GM10248 (cell line): ENCODE measurements at regions not wholly inside any gene's neighbourhood (a gene's known extent, or its start where the extent isn't known, plus 50 kb on each side); places are given as distances from the start of the nearest gene placed in this dataset.

Source experiments
- CTCF ChIA-PET: fragments of 300-600 bp; sonication (Branson Sonifier 250); formaldehyde crosslinking; extraction: SDS; loops from one replicate; lab custom pipeline; 2021; ENCODE audit warnings: antibody characterized with exemption; lab: Yijun Ruan, JAX
- POLR2A ChIA-PET: fragments of 350-650 bp; sonication (Branson Sonifier 250); formaldehyde crosslinking; extraction: SDS; loops from one replicate; lab custom pipeline; 2020; ENCODE audit warnings: antibody characterized with exemption; lab: Yijun Ruan, JAX
- DNase-seq: peaks from one replicate; pipeline ENCODE4 v3.0.0; 2012; ENCODE audit errors: extremely low spot score
- TF ChIP-seq, protein P1 (sequence below): IDR thresholded peaks from 2 replicates; pipeline ENCODE4 v1.5.1; 2012; ENCODE audit warnings: mild to moderate bottlenecking, low read depth; ENCODE audit errors: extremely low read depth, missing control alignments, control extremely low read depth

DNA sequence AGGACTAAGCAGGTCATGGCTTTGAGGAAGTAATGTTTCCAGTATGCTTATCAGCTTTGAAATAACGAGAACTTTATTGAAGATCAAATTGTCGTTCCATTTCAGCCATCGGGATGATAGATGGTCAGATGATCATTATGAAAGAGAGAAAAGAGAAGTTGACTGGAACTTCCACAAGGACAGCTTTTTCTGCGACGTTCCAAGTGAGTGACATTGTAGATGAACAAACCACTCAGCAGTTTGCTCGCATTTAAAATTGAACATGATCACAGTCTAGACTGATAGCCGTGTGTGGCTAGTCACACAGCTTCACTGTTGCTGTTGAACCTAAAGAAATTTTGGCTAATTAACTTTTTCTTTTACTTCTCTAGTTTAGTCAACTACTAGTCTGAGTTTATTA lies 151.1 kb downstream of the TLR5 start:
- DNase-seq, result no peak
- ChIA-PET CTCF (no interaction called here), POLR2A (no interaction called here)
- TF ChIP-seq, protein P1, sequence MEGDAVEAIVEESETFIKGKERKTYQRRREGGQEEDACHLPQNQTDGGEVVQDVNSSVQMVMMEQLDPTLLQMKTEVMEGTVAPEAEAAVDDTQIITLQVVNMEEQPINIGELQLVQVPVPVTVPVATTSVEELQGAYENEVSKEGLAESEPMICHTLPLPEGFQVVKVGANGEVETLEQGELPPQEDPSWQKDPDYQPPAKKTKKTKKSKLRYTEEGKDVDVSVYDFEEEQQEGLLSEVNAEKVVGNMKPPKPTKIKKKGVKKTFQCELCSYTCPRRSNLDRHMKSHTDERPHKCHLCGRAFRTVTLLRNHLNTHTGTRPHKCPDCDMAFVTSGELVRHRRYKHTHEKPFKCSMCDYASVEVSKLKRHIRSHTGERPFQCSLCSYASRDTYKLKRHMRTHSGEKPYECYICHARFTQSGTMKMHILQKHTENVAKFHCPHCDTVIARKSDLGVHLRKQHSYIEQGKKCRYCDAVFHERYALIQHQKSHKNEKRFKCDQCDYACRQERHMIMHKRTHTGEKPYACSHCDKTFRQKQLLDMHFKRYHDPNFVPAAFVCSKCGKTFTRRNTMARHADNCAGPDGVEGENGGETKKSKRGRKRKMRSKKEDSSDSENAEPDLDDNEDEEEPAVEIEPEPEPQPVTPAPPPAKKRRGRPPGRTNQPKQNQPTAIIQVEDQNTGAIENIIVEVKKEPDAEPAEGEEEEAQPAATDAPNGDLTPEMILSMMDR, result no peak

DNA sequence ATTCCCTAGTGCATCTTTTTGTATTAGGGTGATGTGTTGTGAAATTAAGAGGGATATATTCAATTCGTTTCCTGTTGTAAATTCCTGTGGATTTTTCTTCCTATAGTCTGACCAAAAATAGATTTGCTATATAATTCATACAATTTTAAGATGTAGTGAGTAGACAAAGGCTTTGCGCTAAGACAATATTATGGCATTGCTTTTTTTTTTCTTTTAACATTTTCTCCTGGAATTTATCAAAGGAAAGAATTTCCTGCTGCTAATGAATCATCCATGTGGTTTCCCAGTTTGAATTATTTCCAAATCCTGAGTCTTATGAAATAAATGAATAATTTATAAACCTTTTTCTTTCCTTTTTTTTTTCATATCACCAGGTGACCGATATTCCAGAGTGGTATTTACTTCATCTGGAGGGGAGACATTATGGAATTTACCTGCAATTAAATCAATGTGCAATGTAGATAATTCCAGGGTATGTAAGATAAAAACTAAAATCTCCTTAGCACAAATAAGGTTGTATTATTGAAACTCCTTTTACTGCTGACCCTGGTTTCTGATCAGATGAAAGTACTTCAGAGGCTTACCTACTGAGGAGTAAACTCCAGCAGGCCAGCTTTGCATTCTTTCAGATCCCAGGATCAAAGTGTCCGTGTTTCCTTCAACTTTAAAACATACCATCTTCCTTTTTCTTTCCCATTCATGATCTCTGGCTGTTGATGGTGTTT lies 148.4 kb downstream of the TLR5 start:
- DNase-seq, result no peak
- POLR2A ChIA-PET, result no interaction called here
- CTCF ChIA-PET, result no interaction called here
- TF ChIP-seq, protein P1, result no peak

DNA sequence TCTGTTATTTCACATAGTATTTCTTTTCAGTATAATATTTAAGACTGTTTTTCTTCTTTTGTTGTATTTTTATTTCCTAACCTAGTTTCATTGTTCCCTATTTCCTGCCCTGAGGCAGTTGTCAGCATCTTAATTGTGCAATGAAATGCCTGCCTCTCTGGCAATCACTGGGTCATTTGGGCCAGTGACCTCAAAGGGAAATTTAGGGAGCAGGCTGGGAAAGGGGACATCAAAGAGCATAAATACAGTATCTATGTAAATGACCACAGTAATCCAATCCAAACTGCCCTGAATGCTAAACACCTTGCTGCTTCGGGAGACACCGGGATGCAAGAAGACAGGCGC lies 147.8 kb downstream of the TLR5 start:
- no peak for DNase-seq
- ChIA-PET CTCF (no interaction called here), POLR2A (no interaction called here)
- TF ChIP-seq, protein P1, result no peak

DNA sequence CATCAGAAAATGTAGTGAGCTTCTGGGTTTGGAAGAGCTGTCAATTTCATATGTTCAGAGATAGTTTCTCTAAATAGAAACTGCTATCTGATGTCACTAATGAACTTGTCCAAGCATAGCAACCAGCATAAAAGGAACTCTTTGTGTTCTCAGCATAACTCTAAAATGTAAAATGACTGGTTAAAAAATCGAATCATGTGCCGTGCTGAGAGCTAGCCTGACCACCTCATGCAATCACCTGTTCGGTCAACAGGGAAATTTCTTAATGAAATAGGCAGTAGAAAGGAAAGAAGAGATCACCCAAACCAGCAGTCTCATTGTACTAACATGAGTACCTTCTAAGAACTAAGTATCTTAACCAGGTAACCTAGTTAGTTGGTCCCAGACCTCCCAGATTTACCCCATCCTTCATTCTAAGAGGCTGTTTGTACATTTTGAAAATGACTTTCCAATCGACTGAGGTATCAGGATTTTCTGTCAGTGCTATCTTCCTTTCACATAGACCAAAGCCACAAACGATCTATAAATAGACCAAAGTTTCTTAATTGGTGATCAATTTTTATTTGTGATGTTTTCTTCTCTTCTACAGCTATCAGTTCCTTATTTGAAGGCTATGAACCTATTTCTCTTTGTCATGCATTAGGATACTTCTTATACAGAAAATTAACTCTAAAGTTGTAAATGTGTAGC lies 147.3 kb downstream of the TLR5 start:
- CTCF ChIA-PET, result no interaction called here
- TF ChIP-seq, protein P1, result no peak
- DNase-seq, result no peak
- POLR2A ChIA-PET, result no interaction called here

DNA sequence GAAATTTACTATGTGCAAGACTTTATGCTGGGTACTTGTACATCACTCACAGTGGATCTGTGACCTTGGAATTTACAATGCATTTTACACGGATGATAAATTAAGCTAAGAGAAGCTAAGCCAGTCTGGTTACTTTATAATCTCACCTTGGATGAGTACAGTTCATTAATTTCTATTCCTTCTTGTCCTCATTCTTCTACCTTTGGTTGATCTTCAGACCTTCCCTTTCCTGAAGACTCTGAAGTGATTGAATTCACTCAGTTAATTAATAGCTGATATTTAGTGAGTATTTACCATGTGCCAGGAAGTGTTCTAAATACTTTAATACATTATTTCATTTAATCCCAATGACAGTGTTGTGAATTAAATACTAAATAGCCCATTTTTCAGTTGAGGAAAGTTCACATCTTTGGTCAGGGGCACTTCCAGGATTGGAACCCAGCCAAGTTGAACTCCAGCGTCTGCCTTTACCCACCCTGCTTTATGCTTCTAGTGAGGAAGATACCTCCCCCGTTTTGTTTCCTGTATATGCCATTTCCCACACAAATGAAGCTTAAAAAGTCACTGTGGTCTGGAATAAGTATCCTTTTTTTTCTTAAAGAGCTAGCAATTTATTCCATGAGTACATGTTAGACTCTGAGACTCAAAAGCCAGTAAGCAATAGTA lies 146.6 kb downstream of the TLR5 start:
- ChIA-PET POLR2A (no interaction called here), CTCF (interaction anchor here (1.2 to 1.7 kb wide), 2 partner anchors 10 kb away, joined by 4 read pairs; no protein-coding TSS in a partner anchor)
- no peak for DNase-seq
- TF ChIP-seq, protein P1, result no peak

DNA sequence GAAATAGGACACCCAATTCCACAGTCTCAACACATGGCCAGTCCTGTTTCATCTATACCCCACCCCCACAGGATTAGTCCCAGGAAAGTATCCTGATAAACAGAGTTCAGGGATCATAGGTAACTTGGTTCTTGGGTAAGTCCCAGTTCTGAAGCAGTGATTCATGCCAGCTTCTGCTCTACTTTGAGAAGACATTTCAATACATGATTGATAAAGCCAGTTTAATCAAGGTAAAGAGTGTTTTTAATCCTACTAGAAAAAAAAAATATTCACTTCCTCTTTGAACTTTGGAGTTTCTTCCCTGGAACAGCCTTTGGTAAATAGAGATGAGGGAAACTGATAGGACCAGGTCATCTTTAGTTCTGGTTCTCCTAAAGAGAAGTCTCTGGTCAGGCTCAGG lies 142.4 kb downstream of the TLR5 start:
- ChIA-PET POLR2A (no interaction called here), CTCF (no interaction called here)
- TF ChIP-seq, protein P1, result no peak

More for the DNA sequence above, 142.4 kb downstream of the TLR5 start:
- DNase-seq, result no peak
